SU-DHL-6 (cell line): ENCODE measurements at regions not wholly inside any gene's neighbourhood (a gene's known extent, or its start where the extent isn't known, plus 50 kb on each side); places are given as distances from the start of the nearest gene placed in this dataset.

Experiments
- H2AFZ ChIP-seq: fragments of 200-600 bp; sonication (generic); 2 replicates; pipeline ENCODE4 v1.6.1; 2014; ENCODE audit warnings: low read depth, mild to moderate bottlenecking, moderate library complexity, mixed read lengths, antibody characterized with exemption, low read length; ENCODE audit not compliant: severe bottlenecking
- H3F3A ChIP-seq: fragments of 200-600 bp; shearing (Covaris generic); 2 replicates; pipeline ENCODE4 v1.6.0; 2016; ENCODE audit warnings: antibody characterized with exemption, mild to moderate bottlenecking; ENCODE audit not compliant: insufficient read depth
- H3K27ac ChIP-seq: fragments of 200-600 bp; sonication (generic); 2 replicates; pipeline ENCODE4 v1.5.1; 2016; ENCODE audit warnings: low read depth, mild to moderate bottlenecking, low read length, moderate library complexity, mixed read lengths
- H3K27me3 ChIP-seq: fragments of 200-600 bp; sonication (generic), shearing (Covaris generic); 2 replicates; pipeline ENCODE4 v1.6.0; 2014; ENCODE audit warnings: mild to moderate bottlenecking, low read length
- H3K36me3 ChIP-seq: fragments of 200-600 bp; sonication (generic); 2 replicates; pipeline ENCODE4 v1.6.1; 2014; ENCODE audit warnings: mild to moderate bottlenecking, low read length, mixed read lengths
- H3K4me2 ChIP-seq: fragments of 300-600, 200-600 bp; shearing (Covaris generic), sonication (generic); 2 replicates; pipeline ENCODE4 v1.6.0; 2014; ENCODE audit warnings: low read length, low read depth, mild to moderate bottlenecking; ENCODE audit not compliant: poor library complexity, severe bottlenecking
- H3K4me3 ChIP-seq: fragments of 200-600 bp; sonication (generic); 2 replicates; pipeline ENCODE4 v1.5.1; 2014; ENCODE audit warnings: antibody characterized with exemption, low read length, mild to moderate bottlenecking, mixed read lengths; ENCODE audit not compliant: insufficient read depth, poor library complexity, severe bottlenecking
- H3K79me2 ChIP-seq: fragments of 200-600 bp; sonication (generic); 2 replicates; pipeline ENCODE4 v1.6.1; 2014; ENCODE audit warnings: mild to moderate bottlenecking, low read length, moderate library complexity; ENCODE audit not compliant: insufficient read depth
- H3K9ac ChIP-seq: fragments of 200-600 bp; sonication (generic); 2 replicates; pipeline ENCODE4 v1.7.0; 2014; ENCODE audit warnings: mild to moderate bottlenecking, low read length
- H3K9me2 ChIP-seq: fragments of 200-600 bp; sonication (generic); replicated peaks from 2 replicates; pipeline ENCODE4 v1.6.1; 2014; ENCODE audit warnings: low read length; ENCODE audit not compliant: insufficient read depth
- H3K9me3 ChIP-seq: fragments of 200-600 bp; sonication (generic); 2 replicates; pipeline ENCODE4 v1.6.1; 2014; ENCODE audit warnings: low read length, mixed read lengths; ENCODE audit not compliant: insufficient read depth
- H4K20me1 ChIP-seq: fragments of 200-600 bp; sonication (generic); 2 replicates; pipeline ENCODE4 v1.6.1; 2014; ENCODE audit warnings: low read depth, mild to moderate bottlenecking, antibody characterized with exemption, low read length, moderate library complexity, mixed read lengths
- EZH2phosphoT487 ChIP-seq: fragments of 200-600 bp; sonication (generic), shearing (Covaris generic); conservative IDR thresholded peaks from 2 replicates; pipeline ENCODE4 v1.6.1; 2018; ENCODE audit warnings: mild to moderate bottlenecking, antibody characterized with exemption, low read length, moderate library complexity, mixed read lengths
- TF ChIP-seq, protein P1 (sequence below): fragments of 200-600 bp; sonication (generic); IDR thresholded peaks from one replicate; pipeline ENCODE4 v1.5.1; 2017; ENCODE audit warnings: antibody characterized with exemption, mild to moderate bottlenecking, low read length, moderate library complexity; ENCODE audit not compliant: insufficient read depth, poor library complexity, severe bottlenecking

DNA sequence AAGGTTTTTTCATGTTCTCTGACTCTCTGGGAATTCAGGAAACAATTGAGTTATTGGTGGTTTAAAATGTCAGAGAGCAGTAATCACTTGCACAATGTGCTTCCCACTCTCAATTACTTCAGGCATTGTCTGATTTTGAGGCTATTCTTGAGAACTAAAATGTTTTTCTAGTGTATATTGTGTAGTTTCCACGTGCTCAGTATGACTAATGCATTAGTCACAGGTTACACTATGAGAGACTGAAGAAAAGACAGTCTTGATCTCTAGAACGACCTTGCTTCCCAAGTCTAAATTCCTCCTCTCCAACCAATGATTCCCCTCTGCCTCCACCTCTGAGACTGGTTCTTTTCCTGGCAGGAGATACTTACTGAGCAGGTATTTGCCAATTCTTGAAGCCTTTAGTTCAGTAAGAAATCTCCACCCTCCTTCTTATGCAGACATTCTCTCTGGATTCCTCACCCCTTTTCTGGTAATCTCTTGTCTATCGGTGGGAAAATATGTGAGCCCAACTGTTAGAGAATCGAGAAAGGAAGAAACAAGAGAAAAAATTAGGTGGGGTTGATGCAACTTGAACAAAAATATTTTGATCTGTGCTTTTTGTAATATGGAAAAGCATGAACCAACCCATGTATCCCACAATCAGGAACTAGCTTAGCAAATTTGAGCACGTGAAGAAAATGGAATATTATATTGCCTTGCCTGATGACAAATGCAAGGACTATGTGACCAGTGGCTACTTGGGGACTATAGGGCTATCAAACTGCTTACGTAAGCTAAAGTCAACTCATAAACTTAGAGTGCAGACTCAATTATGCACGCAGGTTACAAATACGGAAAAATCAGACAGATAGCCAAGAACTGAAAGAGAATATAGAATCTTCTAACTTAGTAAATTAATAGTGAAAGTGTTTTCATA, 61.1 kb upstream of the SLC22A16 start:
- TF ChIP-seq, protein P1, sequence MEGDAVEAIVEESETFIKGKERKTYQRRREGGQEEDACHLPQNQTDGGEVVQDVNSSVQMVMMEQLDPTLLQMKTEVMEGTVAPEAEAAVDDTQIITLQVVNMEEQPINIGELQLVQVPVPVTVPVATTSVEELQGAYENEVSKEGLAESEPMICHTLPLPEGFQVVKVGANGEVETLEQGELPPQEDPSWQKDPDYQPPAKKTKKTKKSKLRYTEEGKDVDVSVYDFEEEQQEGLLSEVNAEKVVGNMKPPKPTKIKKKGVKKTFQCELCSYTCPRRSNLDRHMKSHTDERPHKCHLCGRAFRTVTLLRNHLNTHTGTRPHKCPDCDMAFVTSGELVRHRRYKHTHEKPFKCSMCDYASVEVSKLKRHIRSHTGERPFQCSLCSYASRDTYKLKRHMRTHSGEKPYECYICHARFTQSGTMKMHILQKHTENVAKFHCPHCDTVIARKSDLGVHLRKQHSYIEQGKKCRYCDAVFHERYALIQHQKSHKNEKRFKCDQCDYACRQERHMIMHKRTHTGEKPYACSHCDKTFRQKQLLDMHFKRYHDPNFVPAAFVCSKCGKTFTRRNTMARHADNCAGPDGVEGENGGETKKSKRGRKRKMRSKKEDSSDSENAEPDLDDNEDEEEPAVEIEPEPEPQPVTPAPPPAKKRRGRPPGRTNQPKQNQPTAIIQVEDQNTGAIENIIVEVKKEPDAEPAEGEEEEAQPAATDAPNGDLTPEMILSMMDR: no peak
- no peak for TF ChIP-seq EZH2phosphoT487
- Histone ChIP-seq H3K9me2 (no peaks in the 10 kb centered on the region), H3K36me3 (no peaks in the 10 kb centered on the region), H3K27me3 (no peaks in the 10 kb centered on the region), H4K20me1 (no peaks in the 10 kb centered on the region), H3K4me2 (no peak overlapping the region), H3K9ac (no peak overlapping the region), H3K79me2 (no peaks in the 10 kb centered on the region), H3K4me3 (no peak overlapping the region), H2AFZ (no peak overlapping the region), H3K9me3 (no peaks in the 10 kb centered on the region), H3F3A (no peaks in the 10 kb centered on the region), H3K27ac (no peak overlapping the region)

DNA sequence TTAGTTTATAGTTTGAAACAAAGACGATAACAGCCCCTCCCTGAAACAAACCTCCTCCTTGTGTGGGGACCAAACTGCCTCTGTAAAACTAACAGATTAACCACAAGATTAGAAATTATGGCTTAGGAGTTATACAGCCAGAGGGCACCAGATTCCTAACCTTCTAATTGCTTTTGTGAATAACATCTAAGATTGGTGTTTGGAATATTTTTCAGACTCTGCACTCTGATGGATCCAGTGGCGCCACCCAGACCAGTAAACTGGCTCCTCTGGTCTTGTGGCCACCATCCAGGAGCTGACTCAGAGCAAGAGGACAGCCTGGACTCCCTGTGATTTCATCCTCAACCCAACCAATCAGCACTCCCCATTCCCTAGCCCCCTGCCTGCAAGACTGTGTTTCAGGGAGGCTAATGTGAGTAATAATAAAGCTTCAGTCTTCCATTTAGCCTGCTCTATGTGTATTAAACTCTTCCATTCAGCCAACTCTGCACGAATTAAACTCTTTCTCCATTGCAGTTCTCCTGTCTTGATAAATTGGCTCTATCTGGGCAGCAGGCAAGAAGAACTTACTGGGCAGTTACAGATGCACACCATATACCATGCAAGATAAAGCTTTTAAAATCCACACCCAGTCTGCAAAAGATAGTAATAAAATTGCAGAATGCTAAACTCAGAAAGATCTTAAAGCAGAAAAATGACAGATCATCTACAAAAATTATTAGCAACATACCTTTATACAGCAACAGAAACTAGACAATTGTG, 58.5 kb upstream of the SLC22A16 start:
- TF ChIP-seq EZH2phosphoT487: no peak
- TF ChIP-seq, protein P1: no peak
- no peak overlapping the region for H3K4me3 ChIP-seq
- H3F3A ChIP-seq: no peaks in the 10 kb centered on the region
- H3K27me3 ChIP-seq: no peaks in the 10 kb centered on the region
- no peak overlapping the region for H2AFZ ChIP-seq
- H3K36me3 ChIP-seq: no peaks in the 10 kb centered on the region
- H3K79me2 ChIP-seq: no peaks in the 10 kb centered on the region
- H3K9ac ChIP-seq: no peak overlapping the region
- H4K20me1 ChIP-seq: no peaks in the 10 kb centered on the region
- no peaks in the 10 kb centered on the region for H3K9me2 ChIP-seq
- H3K27ac ChIP-seq: no peak overlapping the region
- no peaks in the 10 kb centered on the region for H3K9me3 ChIP-seq
- H3K4me2 ChIP-seq: no peak overlapping the region

DNA sequence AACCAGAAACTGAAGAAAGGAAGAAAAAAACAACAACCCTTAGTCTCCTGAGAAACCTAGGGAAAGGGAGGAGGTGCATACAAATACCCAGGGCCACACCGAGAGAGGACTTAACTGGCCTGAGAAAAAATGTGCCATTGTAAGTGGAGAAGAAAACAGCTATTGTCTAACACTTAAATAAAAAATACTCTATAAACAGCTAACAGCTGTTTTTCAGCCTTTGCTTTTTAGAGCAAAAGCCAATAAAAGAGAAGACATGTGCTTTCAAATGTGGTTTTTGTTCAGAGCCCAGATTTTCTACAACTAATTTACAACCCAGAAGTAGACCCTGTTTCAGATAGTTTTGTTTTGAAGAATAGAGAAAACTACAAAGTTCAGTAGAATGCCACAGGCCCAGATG, 56.0 kb upstream of the SLC22A16 start:
- Histone ChIP-seq H3K9me2 (no peaks in the 10 kb centered on the region), H3K27me3 (no peaks in the 10 kb centered on the region), H3K9ac (no peak overlapping the region), H3F3A (no peaks in the 10 kb centered on the region), H3K4me2 (no peak overlapping the region), H3K27ac (no peak overlapping the region), H4K20me1 (no peaks in the 10 kb centered on the region), H2AFZ (no peak overlapping the region), H3K36me3 (no peaks in the 10 kb centered on the region), H3K79me2 (no peaks in the 10 kb centered on the region), H3K9me3 (no peaks in the 10 kb centered on the region), H3K4me3 (no peak overlapping the region)
- TF ChIP-seq, protein P1: no peak
- TF ChIP-seq EZH2phosphoT487: no peak
